A549 (cell line): ENCODE measurements at regions not wholly inside any gene's neighbourhood (a gene's known extent, or its start where the extent isn't known, plus 50 kb on each side); places are given as distances from the start of the nearest gene placed in this dataset.

Experiments used
- ATAC-seq, 2 experiments: fragments of 200-7000 bp in 1 of 2; fragments of >200 bp in 1 of 2; cut with Nextera tagmentation in 1 of 2; cut with Tn5 transposase in 1 of 2; 3 replicates each; pipeline versions ENCODE4 v1.8.0 to v1.9.1; 2018 to 2020; ENCODE audit warnings: mild to moderate bottlenecking in 1 of 2, moderate library complexity in 1 of 2
- CTCF ChIA-PET: fragments of 300-600 bp; sonication (Branson Sonifier 250); formaldehyde crosslinking; extraction: SDS; loops from one replicate; lab custom pipeline; 2021; ENCODE audit warnings: antibody characterized with exemption, inconsistent platforms; lab: Yijun Ruan, JAX
- POLR2A ChIA-PET: fragments of 350-600 bp; formaldehyde crosslinking; extraction: SDS; loops from one replicate; lab custom pipeline; 2021; ENCODE audit warnings: antibody characterized with exemption, inconsistent platforms; lab: Yijun Ruan, JAX
- DNase-seq, 2 experiments: peaks; one replicate each; pipeline versions ENCODE4 v3.0.0 to v3.0.0-alpha.2; 2011 to 2016; ENCODE audit warnings: low read depth in 1 of 2, low spot score in 1 of 2
- FAIRE-seq: peaks from 2 replicates; lab custom pipeline; 2011; peaks lifted over from hg19 to GRCh38; lab: Jason Lieb, UNC
- H3K27ac ChIP-seq, 2 experiments: fragments of >200 bp; sonication (Bioruptor Twin); formaldehyde crosslinking; 3 replicates each; pipeline ENCODE4 v1.5.1; 2016 to 2017
- H3K4me1 ChIP-seq: fragments of >200 bp; sonication (Bioruptor Twin); formaldehyde crosslinking; 3 replicates; pipeline ENCODE4 v1.6.1; 2016
- H3K4me2 ChIP-seq: fragments of >200 bp; sonication (Bioruptor Twin); formaldehyde crosslinking; 3 replicates; pipeline ENCODE4 v1.6.1; 2016
- H3K4me3 ChIP-seq: fragments of >200 bp; sonication (Bioruptor Twin); formaldehyde crosslinking; 3 replicates; pipeline ENCODE4 v1.5.1; 2016
- H3K9me3 ChIP-seq: fragments of >200 bp; sonication (Bioruptor Twin); formaldehyde crosslinking; 3 replicates; pipeline ENCODE4 v1.6.1; 2016
- CBX2 ChIP-seq: fragments of 200-600 bp; sonication (generic); IDR thresholded peaks from 2 replicates; pipeline ENCODE4 v1.6.1; 2016; ENCODE audit warnings: low read depth, mild to moderate bottlenecking, borderline replicate concordance
- CBX8 ChIP-seq: fragments of 200-600 bp; sonication (generic); IDR thresholded peaks from 2 replicates; pipeline ENCODE4 v1.6.1; 2016
- CEBPB ChIP-seq, 2 experiments: fragments of >200 bp in 1 of 2; sonication (Bioruptor Twin) in 1 of 2; formaldehyde crosslinking in 1 of 2; IDR thresholded peaks; 2 replicates each; pipeline ENCODE4 v1.6.1; 2012 to 2016
- CHD4 ChIP-seq: fragments of 200-600 bp; sonication (generic); IDR thresholded peaks from 2 replicates; pipeline ENCODE4 v1.6.1; 2016; ENCODE audit warnings: antibody characterized with exemption, mild to moderate bottlenecking, borderline replicate concordance
- ESRRA ChIP-seq: fragments of 150-350 bp; IDR thresholded peaks from 2 replicates; pipeline ENCODE4 v1.6.1; 2014; ENCODE audit warnings: mild to moderate bottlenecking, low read length, borderline replicate concordance
- FOSB ChIP-seq: fragments of 250-450 bp; sonication (Bioruptor Pico); IDR thresholded peaks from 2 replicates; pipeline ENCODE4 v1.5.0; 2020; ENCODE audit warnings: mild to moderate bottlenecking, moderate library complexity
- HOXA7 ChIP-seq: fragments of 250-450 bp; sonication (Bioruptor Pico); IDR thresholded peaks from 2 replicates; pipeline ENCODE4 v1.5.0; 2020; ENCODE audit warnings: mild to moderate bottlenecking, moderate library complexity
- HOXB13 ChIP-seq: fragments of 250-450 bp; sonication (Bioruptor Pico); IDR thresholded peaks from 2 replicates; pipeline ENCODE4 v1.5.0; 2020; ENCODE audit warnings: low read depth, mild to moderate bottlenecking, moderate library complexity
- JUNB ChIP-seq: fragments of >200 bp; sonication (Bioruptor Twin); formaldehyde crosslinking; IDR thresholded peaks from 2 replicates; pipeline ENCODE4 v1.6.1; 2016
- KDM5A ChIP-seq: fragments of 200-600 bp; sonication (generic); IDR thresholded peaks from 2 replicates; pipeline ENCODE4 v1.6.1; 2016; ENCODE audit warnings: antibody characterized with exemption, mild to moderate bottlenecking
- MAZ ChIP-seq: fragments of 150-350 bp; IDR thresholded peaks from 2 replicates; pipeline ENCODE4 v1.6.1; 2014; ENCODE audit warnings: antibody characterized with exemption, low read depth, low read length, borderline replicate concordance
- NR3C1 ChIP-seq: fragments of >200 bp; sonication (Bioruptor Twin); formaldehyde crosslinking; IDR thresholded peaks from 3 replicates; pipeline ENCODE4 v1.6.1; 2017
- POLR2A ChIP-seq: IDR thresholded peaks from 2 replicates; pipeline ENCODE4 v1.6.1; 2012; ENCODE audit warnings: mild to moderate bottlenecking, low read length
- POLR2AphosphoS2 ChIP-seq: conservative IDR thresholded peaks from 2 replicates; pipeline ENCODE4 v1.6.1; 2012; ENCODE audit warnings: low read length, improper control_type of control experiment, inconsistent platforms
- RCOR1 ChIP-seq: fragments of 150-350 bp; IDR thresholded peaks from 2 replicates; pipeline ENCODE4 v1.6.1; 2014; ENCODE audit warnings: antibody characterized with exemption, low read length, low read depth
- RNF2 ChIP-seq: fragments of 200-600 bp; sonication (generic); IDR thresholded peaks from 2 replicates; pipeline ENCODE4 v1.6.1; 2016; ENCODE audit warnings: low read depth, mild to moderate bottlenecking, antibody characterized with exemption, moderate library complexity, borderline replicate concordance
- SMC3 ChIP-seq: fragments of >200 bp; sonication (Bioruptor Twin); formaldehyde crosslinking; IDR thresholded peaks from 3 replicates; pipeline ENCODE4 v1.6.1; 2018; ENCODE audit warnings: inconsistent platforms
- TFCP2L1 ChIP-seq: fragments of 250-450 bp; sonication (Bioruptor Pico); IDR thresholded peaks from 2 replicates; pipeline ENCODE4 v1.5.0; 2021; ENCODE audit warnings: mild to moderate bottlenecking
- ZFP36 ChIP-seq: fragments of 450-650 bp; IDR thresholded peaks from 2 replicates; pipeline ENCODE4 v1.6.1; 2014; ENCODE audit warnings: borderline replicate concordance; ENCODE audit not compliant: partially characterized antibody
- WGBS: methylation state at CpG from one replicate; pipeline ENCODE4 v1.1.6; 2017; ENCODE audit errors: missing lambda C conversion rate; 5-methylcytosine and 5-hydroxymethylcytosine counted together
- TF ChIP-seq, protein P1 (sequence below): fragments of 150-350 bp; IDR thresholded peaks from 2 replicates; pipeline ENCODE4 v1.6.1; 2014; ENCODE audit warnings: low read depth, mild to moderate bottlenecking, low read length
- TF ChIP-seq, protein P2 (sequence below): IDR thresholded peaks from 2 replicates; pipeline ENCODE4 v1.6.1; 2012; ENCODE audit warnings: low read depth, borderline replicate concordance
- TF ChIP-seq, protein P3 (sequence below): fragments of 250-450 bp; sonication (Bioruptor Pico); IDR thresholded peaks from 2 replicates; pipeline ENCODE4 v1.5.0; 2020; ENCODE audit warnings: low read depth, mild to moderate bottlenecking, moderate library complexity
- TF ChIP-seq, protein P4 (sequence below): fragments of >200 bp; sonication (Bioruptor Twin); formaldehyde crosslinking; IDR thresholded peaks from 3 replicates; pipeline ENCODE4 v1.6.1; 2016

DNA sequence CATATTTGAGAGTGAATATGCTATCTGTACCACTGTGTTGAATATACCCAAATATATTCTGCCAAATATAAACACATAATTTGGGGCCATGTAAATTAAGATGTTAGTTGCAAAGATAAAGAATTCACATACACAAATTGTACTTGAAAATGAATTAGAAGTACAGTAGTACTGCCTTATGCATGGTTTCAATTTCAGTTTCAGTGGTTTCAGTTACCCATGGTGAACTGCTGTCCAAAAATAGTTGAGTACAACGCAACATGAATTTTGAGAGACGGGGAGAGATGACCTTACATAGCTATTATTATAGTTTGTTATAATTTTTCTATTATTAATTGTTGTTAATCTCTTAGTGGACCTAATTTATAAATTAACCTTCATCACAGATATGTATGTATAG is 1313.0 kb upstream of the FAM98A start:
- FAIRE-seq, result no peak
- TF ChIP-seq CBX2 (no peak), JUNB (no peak), RCOR1 (no peak), TFCP2L1 (CRISPR knock-in tag) (no peak), ZFP36 (no peak), HOXB13 (CRISPR knock-in tag) (no peak), NR3C1 (no peak), POLR2A (no peak)
- TF ChIP-seq, protein P1, sequence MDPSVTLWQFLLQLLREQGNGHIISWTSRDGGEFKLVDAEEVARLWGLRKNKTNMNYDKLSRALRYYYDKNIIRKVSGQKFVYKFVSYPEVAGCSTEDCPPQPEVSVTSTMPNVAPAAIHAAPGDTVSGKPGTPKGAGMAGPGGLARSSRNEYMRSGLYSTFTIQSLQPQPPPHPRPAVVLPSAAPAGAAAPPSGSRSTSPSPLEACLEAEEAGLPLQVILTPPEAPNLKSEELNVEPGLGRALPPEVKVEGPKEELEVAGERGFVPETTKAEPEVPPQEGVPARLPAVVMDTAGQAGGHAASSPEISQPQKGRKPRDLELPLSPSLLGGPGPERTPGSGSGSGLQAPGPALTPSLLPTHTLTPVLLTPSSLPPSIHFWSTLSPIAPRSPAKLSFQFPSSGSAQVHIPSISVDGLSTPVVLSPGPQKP, result no peak
- no peaks in the 10 kb centered on the region for H3K9me3 ChIP-seq
- no peaks in the 10 kb centered on the region for H3K4me1 ChIP-seq
- 30% methylated on average over 2 of the region's 2 CpGs for WGBS
- POLR2A ChIA-PET, result no interaction called here
- DNase-seq, result no peak
- CTCF ChIA-PET, result no interaction called here
- no peak overlapping the region for H3K4me2 ChIP-seq
- H3K27ac ChIP-seq, result no peak overlapping the region
- no peak for ATAC-seq
- H3K4me3 ChIP-seq, result no peak overlapping the region

DNA sequence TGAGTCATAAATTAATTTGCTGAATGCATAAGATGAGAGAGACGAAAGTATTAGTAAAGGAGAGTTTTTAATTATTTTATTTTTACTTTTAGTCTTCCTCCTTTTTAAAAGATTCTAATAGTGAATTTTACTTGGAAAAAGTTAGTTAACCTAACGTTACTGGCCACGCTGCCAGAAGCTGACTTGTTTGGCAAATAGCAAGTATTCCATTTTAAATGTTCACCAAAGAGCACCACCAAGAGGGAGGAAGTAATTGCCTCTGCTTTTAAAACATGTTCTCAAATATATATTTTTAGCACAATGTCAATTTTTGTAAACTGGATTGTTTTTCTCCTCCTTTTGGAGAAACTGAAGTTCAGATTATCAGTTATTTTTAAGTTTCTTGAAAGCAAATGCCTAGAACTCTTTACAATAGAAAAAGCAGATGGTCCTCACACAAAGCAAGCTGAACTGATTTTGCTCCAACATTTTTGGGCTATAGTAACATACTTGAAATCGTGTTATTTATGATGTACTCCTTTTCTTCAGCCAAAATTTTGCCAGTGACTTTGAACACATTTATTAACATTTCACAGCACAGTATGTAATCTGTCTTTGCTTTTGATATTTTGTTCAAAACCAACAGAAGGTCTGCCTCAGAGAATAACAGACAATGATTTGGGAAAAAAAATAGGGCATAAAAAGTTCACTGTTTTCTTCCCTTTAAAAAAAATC is 1311.0 kb upstream of the FAM98A start:
- TF ChIP-seq CBX2 (no peak), MAZ (no peak), CHD4 (no peak), CBX8 (no peak), SMC3 (no peak), TFCP2L1 (CRISPR knock-in tag) (no peak), HOXA7 (CRISPR knock-in tag) (no peak), KDM5A (no peak), RNF2 (no peak), ESRRA (no peak), CEBPB (IDR thresholded peaks at IDR 0.05) (no peak), FOSB (no peak), HOXB13 (CRISPR knock-in tag) (no peak), POLR2AphosphoS2 (no peak)
- TF ChIP-seq, protein P2, sequence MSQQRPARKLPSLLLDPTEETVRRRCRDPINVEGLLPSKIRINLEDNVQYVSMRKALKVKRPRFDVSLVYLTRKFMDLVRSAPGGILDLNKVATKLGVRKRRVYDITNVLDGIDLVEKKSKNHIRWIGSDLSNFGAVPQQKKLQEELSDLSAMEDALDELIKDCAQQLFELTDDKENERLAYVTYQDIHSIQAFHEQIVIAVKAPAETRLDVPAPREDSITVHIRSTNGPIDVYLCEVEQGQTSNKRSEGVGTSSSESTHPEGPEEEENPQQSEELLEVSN, result no peak
- TF ChIP-seq, protein P3, sequence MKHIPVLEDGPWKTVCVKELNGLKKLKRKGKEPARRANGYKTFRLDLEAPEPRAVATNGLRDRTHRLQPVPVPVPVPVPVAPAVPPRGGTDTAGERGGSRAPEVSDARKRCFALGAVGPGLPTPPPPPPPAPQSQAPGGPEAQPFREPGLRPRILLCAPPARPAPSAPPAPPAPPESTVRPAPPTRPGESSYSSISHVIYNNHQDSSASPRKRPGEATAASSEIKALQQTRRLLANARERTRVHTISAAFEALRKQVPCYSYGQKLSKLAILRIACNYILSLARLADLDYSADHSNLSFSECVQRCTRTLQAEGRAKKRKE (CRISPR knock-in tag), result no peak
- TF ChIP-seq, protein P4, sequence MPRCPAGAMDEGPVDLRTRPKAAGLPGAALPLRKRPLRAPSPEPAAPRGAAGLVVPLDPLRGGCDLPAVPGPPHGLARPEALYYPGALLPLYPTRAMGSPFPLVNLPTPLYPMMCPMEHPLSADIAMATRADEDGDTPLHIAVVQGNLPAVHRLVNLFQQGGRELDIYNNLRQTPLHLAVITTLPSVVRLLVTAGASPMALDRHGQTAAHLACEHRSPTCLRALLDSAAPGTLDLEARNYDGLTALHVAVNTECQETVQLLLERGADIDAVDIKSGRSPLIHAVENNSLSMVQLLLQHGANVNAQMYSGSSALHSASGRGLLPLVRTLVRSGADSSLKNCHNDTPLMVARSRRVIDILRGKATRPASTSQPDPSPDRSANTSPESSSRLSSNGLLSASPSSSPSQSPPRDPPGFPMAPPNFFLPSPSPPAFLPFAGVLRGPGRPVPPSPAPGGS, result no peak
- TF ChIP-seq, protein P1, result no peak
- ATAC-seq, result no peak
- 21% methylated on average over 4 of the region's 4 CpGs for WGBS
- ChIA-PET CTCF (no interaction called here), POLR2A (no interaction called here)
- Histone ChIP-seq H3K27ac (no peak overlapping the region), H3K4me1 (no peaks in the 10 kb centered on the region), H3K4me2 (no peak overlapping the region), H3K4me3 (no peak overlapping the region), H3K9me3 (no peaks in the 10 kb centered on the region)
- DNase-seq, result no peak
- FAIRE-seq, result no peak
